Left ventricle myocardium inferior (tissue), 1 donor: ENCODE measurements at regions not wholly inside any gene's neighbourhood (a gene's known extent, or its start where the extent isn't known, plus 50 kb on each side); places are given as distances from the start of the nearest gene placed in this dataset.

Experiments
- DNase-seq: peaks from one replicate; pipeline ENCODE4 v3.0.0-alpha.2; 2020
- H3K27ac ChIP-seq: fragments of 200-600 bp; replicated peaks from 2 replicates; pipeline ENCODE4 v1.8.0; 2021
- H3K27me3 ChIP-seq: fragments of 200-600 bp; 2 replicates; pipeline ENCODE4 v1.8.0; 2021; ENCODE audit warnings: low read depth
- H3K36me3 ChIP-seq: fragments of 200-600 bp; 2 replicates; pipeline ENCODE4 v1.8.0; 2021
- H3K4me1 ChIP-seq: fragments of 200-600 bp; 2 replicates; pipeline ENCODE4 v1.8.0; 2021
- H3K4me3 ChIP-seq: fragments of 200-600 bp; 2 replicates; pipeline ENCODE4 v1.8.0; 2021; ENCODE audit warnings: mild to moderate bottlenecking, moderate library complexity
- H3K9me3 ChIP-seq: fragments of 200-600 bp; replicated peaks from 2 replicates; pipeline ENCODE4 v1.8.0; 2021
- CTCF ChIP-seq: fragments of 200-600 bp; IDR thresholded peaks from 2 replicates; pipeline ENCODE4 v1.8.0; 2021; ENCODE audit warnings: antibody characterized with exemption, mild to moderate bottlenecking, borderline replicate concordance
- intact Hi-C: fragments of 100-400 bp; cut with micrococcal nuclease; formaldehyde crosslinking; loops from one replicate; pipeline ENCODE4 v1.11.0; 2022
- donor health status: DM: no; HTN: yes; CAD: no; lungs with severe emphysema.

GRCh38 chr4:112075906-112076305 lies 69.3 kb upstream of the FAM241A start:
- no peak overlapping the region for H3K27ac ChIP-seq
- H3K9me3 ChIP-seq, result peaks cover 20% of the 10 kb centered on the region
- DNase-seq, result no peak
- no peaks in the 10 kb centered on the region for H3K36me3 ChIP-seq
- no peaks in the 10 kb centered on the region for H3K27me3 ChIP-seq
- H3K4me3 ChIP-seq, result no peak overlapping the region
- no peaks in the 10 kb centered on the region for H3K4me1 ChIP-seq
- intact Hi-C loops, result no loop called here
- TF ChIP-seq CTCF, result no peak

DNA sequence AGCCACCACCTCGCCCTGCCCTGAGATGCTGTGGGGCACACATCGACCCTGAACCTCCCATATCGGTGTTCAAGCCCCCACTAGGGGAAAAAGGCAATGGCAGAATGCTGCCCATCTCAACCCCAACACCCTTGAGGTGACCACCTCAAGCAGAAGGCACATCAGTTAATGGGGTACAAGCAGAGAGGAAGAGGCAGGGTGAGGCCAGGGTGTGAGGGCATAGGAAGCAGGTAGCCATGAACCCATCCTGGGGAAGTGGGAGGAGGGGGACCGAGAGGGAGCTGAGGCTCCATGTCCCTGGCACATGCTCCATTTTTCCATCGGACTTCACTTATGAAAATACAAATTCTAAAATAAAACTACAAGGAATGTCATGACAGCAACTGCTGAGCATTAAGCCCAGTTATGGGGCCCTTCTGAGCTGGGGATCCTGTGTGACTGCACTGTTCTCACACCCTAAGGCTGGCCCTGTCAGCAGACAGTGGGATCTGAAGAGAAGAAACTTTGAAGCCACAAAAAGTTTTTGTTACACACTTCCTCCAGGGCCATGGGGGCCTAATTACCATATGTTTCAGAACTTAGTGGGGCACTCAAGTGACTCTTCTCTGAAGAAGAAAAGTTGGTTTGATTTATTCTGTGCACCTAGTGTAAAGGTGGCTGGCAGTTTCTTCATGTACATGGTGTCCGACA lies 68.2 kb upstream of the FAM241A start:
- DNase-seq, result no peak
- no peak for TF ChIP-seq CTCF
- no peaks in the 10 kb centered on the region for H3K4me1 ChIP-seq
- H3K4me3 ChIP-seq, result no peak overlapping the region
- peaks cover 20% of the 10 kb centered on the region for H3K9me3 ChIP-seq
- no peaks in the 10 kb centered on the region for H3K36me3 ChIP-seq
- no peak overlapping the region for H3K27ac ChIP-seq
- no peaks in the 10 kb centered on the region for H3K27me3 ChIP-seq
- intact Hi-C loops, result no loop called here

- Histone ChIP-seq H3K27me3 (no peaks in the 10 kb centered on the region), H3K9me3 (peaks cover 13% of the 10 kb centered on the region), H3K36me3 (no peaks in the 10 kb centered on the region), H3K4me1 (peaks cover 3% of the 10 kb centered on the region), H3K4me3 (no peak overlapping the region), H3K27ac (no peak overlapping the region)
- DNase-seq, result no peak
- intact Hi-C loops, result no loop called here
- TF ChIP-seq CTCF, result no peak
Observed at GRCh38 chr4:112077743-112078142, 67.5 kb upstream of the FAM241A start.

DNA sequence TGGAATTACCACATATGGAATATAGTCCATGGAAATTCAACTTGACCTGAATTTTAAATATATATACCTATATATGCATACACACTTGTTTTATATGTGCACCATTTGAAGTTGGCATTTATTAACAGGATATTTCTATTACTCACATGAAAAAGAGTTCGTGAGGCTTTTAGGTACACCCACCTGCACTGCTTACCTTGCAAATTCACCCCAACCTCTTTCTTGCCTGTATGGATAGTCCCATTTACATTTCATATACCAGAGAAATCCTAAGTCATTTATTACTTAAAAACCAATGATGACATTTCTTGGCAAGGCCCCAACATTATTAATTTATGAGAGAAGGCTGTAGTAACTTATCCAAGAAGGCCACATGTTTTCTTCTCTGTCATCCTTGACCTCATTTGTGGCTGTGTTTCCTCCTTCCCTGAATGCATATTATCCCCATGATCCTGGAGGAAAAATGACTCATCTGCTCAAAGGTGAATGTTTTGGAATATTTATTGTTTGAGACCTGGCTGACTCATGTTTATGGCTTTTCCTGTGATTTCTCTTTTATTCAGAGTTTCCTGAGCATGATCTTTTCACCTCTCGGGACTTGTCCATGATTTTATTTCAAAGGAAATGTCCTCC lies 62.2 kb upstream of the FAM241A start:
- intact Hi-C loops, result no loop called here

More for the DNA sequence above, 62.2 kb upstream of the FAM241A start:
- H3K4me3 ChIP-seq, result no peak overlapping the region
- no peak for TF ChIP-seq CTCF
- no peaks in the 10 kb centered on the region for H3K27me3 ChIP-seq
- peak overlapping the region; percentile 77 for H3K27ac ChIP-seq
- H3K9me3 ChIP-seq, result no peaks in the 10 kb centered on the region
- H3K36me3 ChIP-seq, result no peaks in the 10 kb centered on the region
- no peak for DNase-seq
- peaks cover 27% of the 10 kb centered on the region for H3K4me1 ChIP-seq
